ENCODE measurements at regions not wholly inside any gene's neighbourhood (a gene's known extent, or its start where the extent isn't known, plus 50 kb on each side); places are given as distances from the start of the nearest gene placed in this dataset.

- TF ChIP-seq CTCF (IDR thresholded peaks at IDR 0.05; ENCODE audit: control extremely low read depth in 1 of 3, insufficient read depth in 1 of 3, low read depth in 1 of 3, low read length in 3 of 3) (no peak), POLR2AphosphoS5 (IDR thresholded peaks at IDR 0.05; ENCODE audit: low read depth, low read length) (no peak), CREB1 (IDR thresholded peaks at IDR 0.05) (no peak), POLR2A (IDR thresholded peaks at IDR 0.05; ENCODE audit: control extremely low read depth in 1 of 2, low read depth in 2 of 2, low read length in 2 of 2) (no peak), EP300 (IDR thresholded peaks at IDR 0.05; ENCODE audit: borderline replicate concordance in 1 of 2, low read depth in 2 of 2, low read length in 2 of 2) (no peak), MAX (IDR thresholded peaks at IDR 0.05) (no peak), TEAD4 (IDR thresholded peaks at IDR 0.05; ENCODE audit: low read depth, low read length) (no peak), CHD7 (IDR thresholded peaks at IDR 0.05; ENCODE audit: insufficient replicate concordance, low read length) (no peak), SP4 (IDR thresholded peaks at IDR 0.05; ENCODE audit: low read length) (no peak)
These were observed 586.4 kb downstream of the AACS start for GRCh38 chr12:125651625-125652024.
